Left ventricle myocardium inferior (tissue), 1 donor: ENCODE measurements at regions not wholly inside any gene's neighbourhood (a gene's known extent, or its start where the extent isn't known, plus 50 kb on each side); places are given as distances from the start of the nearest gene placed in this dataset.
"Not testable (repeated sequence)": the region's sequence is repeated elsewhere in the genome, so short reads cannot be mapped to it uniquely, and the experiment has no call there.

Source experiments
- DNase-seq: peaks from one replicate; pipeline ENCODE4 v3.0.0-alpha.2; 2020
- H3K27ac ChIP-seq: fragments of 200-600 bp; replicated peaks from 2 replicates; pipeline ENCODE4 v1.8.0; 2021
- H3K27me3 ChIP-seq: fragments of 200-600 bp; 2 replicates; pipeline ENCODE4 v1.8.0; 2021; ENCODE audit warnings: low read depth
- H3K36me3 ChIP-seq: fragments of 200-600 bp; 2 replicates; pipeline ENCODE4 v1.8.0; 2021
- H3K4me1 ChIP-seq: fragments of 200-600 bp; 2 replicates; pipeline ENCODE4 v1.8.0; 2021
- H3K4me3 ChIP-seq: fragments of 200-600 bp; 2 replicates; pipeline ENCODE4 v1.8.0; 2021; ENCODE audit warnings: mild to moderate bottlenecking, moderate library complexity
- H3K9me3 ChIP-seq: fragments of 200-600 bp; replicated peaks from 2 replicates; pipeline ENCODE4 v1.8.0; 2021
- intact Hi-C: fragments of 100-400 bp; cut with micrococcal nuclease; formaldehyde crosslinking; loops from one replicate; pipeline ENCODE4 v1.11.0; 2022
- TF ChIP-seq, protein P1 (sequence below): fragments of 200-600 bp; IDR thresholded peaks from 2 replicates; pipeline ENCODE4 v1.8.0; 2021; ENCODE audit warnings: antibody characterized with exemption, mild to moderate bottlenecking, borderline replicate concordance
- donor health status: DM: no; HTN: yes; CAD: no; lungs with severe emphysema.

DNA sequence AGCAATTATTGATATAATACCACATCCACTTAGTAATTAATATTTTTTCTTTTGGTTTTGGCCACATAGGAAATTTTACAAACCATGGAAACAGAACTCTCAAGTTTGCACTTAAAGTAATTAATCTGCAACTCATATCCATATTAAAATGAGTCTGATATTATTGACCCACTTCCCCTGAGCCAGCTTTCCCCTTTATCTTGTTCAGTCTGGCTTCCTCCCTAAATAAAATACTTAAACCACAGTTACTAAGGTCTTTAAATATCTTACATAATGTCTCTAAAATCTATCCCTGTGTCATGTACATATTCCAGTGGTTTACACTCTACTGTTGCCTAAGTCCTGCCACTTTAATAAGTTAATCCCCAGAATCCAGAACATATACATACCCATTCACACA lies 564.9 kb upstream of the FSHR start:
- Histone ChIP-seq H3K27ac (no peak overlapping the region), H3K4me3 (no peak overlapping the region), H3K4me1 (no peaks in the 10 kb centered on the region), H3K27me3 (no peaks in the 10 kb centered on the region), H3K9me3 (peaks cover 2% of the 10 kb centered on the region), H3K36me3 (no peaks in the 10 kb centered on the region)
- no peak for DNase-seq
- intact Hi-C loops = no loop called here
- TF ChIP-seq, protein P1, sequence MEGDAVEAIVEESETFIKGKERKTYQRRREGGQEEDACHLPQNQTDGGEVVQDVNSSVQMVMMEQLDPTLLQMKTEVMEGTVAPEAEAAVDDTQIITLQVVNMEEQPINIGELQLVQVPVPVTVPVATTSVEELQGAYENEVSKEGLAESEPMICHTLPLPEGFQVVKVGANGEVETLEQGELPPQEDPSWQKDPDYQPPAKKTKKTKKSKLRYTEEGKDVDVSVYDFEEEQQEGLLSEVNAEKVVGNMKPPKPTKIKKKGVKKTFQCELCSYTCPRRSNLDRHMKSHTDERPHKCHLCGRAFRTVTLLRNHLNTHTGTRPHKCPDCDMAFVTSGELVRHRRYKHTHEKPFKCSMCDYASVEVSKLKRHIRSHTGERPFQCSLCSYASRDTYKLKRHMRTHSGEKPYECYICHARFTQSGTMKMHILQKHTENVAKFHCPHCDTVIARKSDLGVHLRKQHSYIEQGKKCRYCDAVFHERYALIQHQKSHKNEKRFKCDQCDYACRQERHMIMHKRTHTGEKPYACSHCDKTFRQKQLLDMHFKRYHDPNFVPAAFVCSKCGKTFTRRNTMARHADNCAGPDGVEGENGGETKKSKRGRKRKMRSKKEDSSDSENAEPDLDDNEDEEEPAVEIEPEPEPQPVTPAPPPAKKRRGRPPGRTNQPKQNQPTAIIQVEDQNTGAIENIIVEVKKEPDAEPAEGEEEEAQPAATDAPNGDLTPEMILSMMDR = no peak

DNA sequence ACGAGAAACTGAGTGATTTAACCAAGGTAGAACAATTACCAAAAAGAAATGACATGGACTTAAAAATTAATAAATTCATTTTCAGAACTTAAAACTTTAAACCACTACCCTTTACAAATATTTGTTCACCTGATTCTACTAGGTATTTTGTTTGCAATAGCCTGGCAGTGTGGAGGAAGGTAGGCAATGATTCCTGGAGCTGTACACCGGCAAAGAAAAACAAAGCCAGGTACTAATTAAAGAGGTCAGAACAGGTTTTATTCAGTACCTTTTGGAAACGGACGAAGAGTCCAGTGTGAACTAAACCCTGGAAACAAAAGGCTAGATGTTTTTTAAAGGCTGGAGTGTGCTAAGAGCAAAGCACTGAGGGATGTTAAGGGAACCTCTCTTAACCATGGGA lies 561.3 kb upstream of the FSHR start:
- Histone ChIP-seq H3K36me3 (no peaks in the 10 kb centered on the region), H3K4me3 (no peak overlapping the region), H3K9me3 (peaks cover 4% of the 10 kb centered on the region), H3K4me1 (no peaks in the 10 kb centered on the region), H3K27ac (no peak overlapping the region), H3K27me3 (no peaks in the 10 kb centered on the region)
- TF ChIP-seq, protein P1 = no peak
- intact Hi-C loops = no loop called here
- no peak for DNase-seq

DNA sequence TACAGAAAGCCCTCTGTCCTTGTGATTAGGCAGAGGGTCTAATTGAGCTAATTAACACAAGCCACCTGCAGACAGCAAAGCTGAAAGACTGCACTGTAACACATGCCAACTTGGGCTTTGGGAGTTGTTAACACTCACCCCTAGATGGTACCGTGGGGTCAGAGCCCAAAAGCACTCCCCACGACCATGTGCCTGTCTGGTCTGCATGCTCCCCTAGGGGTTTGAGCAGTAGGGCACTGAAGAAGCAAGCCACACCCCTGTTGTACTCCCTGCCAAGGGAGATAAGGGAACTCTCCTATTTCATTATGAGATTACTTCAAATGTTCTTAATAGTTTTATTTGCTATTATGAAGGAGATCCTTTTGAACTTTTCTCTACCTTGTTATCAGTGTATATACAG lies 560.1 kb upstream of the FSHR start:
- DNase-seq = no peak
- Histone ChIP-seq H3K9me3 (peaks cover 4% of the 10 kb centered on the region), H3K27me3 (no peaks in the 10 kb centered on the region), H3K4me3 (no peak overlapping the region), H3K36me3 (no peaks in the 10 kb centered on the region), H3K27ac (no peak overlapping the region), H3K4me1 (no peaks in the 10 kb centered on the region)
- TF ChIP-seq, protein P1 = no peak
- intact Hi-C loops = no loop called here

DNA sequence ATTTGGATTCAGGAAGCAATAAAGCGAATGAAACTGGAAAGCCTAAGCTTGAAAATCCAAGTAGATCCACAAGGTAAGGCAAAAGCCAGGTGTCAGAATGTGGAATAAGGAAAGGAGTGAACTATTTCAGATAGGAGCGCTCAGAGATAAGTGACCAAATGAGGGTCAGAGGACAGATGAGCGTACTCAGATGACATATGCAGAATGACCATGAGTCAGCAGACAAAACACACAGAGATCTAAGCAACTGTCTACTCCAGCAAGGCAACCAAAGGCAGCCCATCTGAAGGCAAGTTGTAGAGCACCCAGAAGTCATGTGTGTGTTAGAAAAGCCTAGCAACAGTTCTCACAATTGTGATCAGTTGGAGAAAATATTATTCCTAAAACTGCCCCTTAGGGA lies 548.4 kb upstream of the FSHR start:
- intact Hi-C loops = no loop called here
- H3K27ac ChIP-seq = no peak overlapping the region
- TF ChIP-seq, protein P1 = no peak
- no peaks in the 10 kb centered on the region for H3K9me3 ChIP-seq
- no peak for DNase-seq
- no peaks in the 10 kb centered on the region for H3K36me3 ChIP-seq
- no peaks in the 10 kb centered on the region for H3K4me1 ChIP-seq
- H3K27me3 ChIP-seq = no peaks in the 10 kb centered on the region
- no peak overlapping the region for H3K4me3 ChIP-seq

DNA sequence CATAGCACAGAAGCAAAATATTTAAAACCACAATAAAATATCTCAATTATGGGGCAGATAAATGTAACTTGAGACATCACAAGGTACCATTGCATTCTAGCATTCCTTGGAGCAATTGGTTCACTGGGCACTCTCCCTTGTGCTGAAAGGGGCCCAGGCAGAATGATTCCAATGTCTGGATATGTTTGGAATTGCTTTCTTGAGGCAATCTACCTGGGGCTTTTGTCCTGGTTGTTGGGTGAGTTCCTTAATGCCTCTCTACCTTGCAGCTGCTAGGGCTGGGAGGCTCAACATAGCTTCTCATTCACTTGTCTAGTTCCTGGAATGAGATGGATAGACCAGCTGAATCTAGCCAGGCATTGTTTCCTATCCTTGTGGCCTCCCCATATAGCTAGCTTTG lies 539.6 kb upstream of the FSHR start:
- no peaks in the 10 kb centered on the region for H3K36me3 ChIP-seq
- TF ChIP-seq, protein P1 = no peak
- no peak for DNase-seq
- H3K4me3 ChIP-seq = no peak overlapping the region
- intact Hi-C loops = no loop called here
- no peaks in the 10 kb centered on the region for H3K4me1 ChIP-seq
- no peak overlapping the region for H3K27ac ChIP-seq
- H3K9me3 ChIP-seq = no peaks in the 10 kb centered on the region
- no peaks in the 10 kb centered on the region for H3K27me3 ChIP-seq

DNA sequence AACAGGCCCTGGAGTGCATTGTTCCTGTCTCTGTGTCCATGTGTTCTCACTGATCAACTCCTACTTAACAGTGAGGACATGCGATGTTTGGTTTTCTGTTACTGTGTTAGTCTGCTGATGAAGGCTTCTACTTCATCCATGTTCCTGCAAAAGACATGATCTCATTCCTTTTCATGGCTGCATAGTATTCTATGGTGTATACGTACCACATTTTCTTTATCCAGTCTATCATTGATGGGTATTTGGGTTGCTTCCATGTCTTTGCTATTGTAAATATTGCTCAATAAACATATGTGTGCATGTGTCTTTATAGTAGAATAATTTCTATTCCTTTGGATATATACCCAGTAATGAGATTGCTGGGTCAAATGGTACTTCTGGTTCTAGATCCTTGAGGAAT lies 537.7 kb upstream of the FSHR start:
- H3K27ac ChIP-seq, H3K9me3 ChIP-seq, H3K36me3 ChIP-seq, H3K4me3 ChIP-seq, H3K27me3 ChIP-seq, H3K4me1 ChIP-seq, DNase-seq, intact Hi-C loops: not testable (repeated sequence)
